Ishikawa (cell line): ENCODE measurements at regions not wholly inside any gene's neighbourhood (a gene's known extent, or its start where the extent isn't known, plus 50 kb on each side); places are given as distances from the start of the nearest gene placed in this dataset.

ENCODE experiments used
- CEBPB ChIP-seq: IDR thresholded peaks from 2 replicates; pipeline ENCODE4 v1.6.1; 2012
- CREB1 ChIP-seq: IDR thresholded peaks from 2 replicates; pipeline ENCODE4 v1.6.1; 2012; ENCODE audit warnings: low read depth
- EGR1 ChIP-seq: IDR thresholded peaks from 2 replicates; pipeline ENCODE4 v1.6.1; 2012
- EP300 ChIP-seq: IDR thresholded peaks from 2 replicates; pipeline ENCODE4 v1.6.1; 2012; ENCODE audit warnings: borderline replicate concordance
- FOXM1 ChIP-seq: IDR thresholded peaks from 2 replicates; pipeline ENCODE4 v1.6.1; 2012; ENCODE audit warnings: low read depth, borderline replicate concordance
- NFIC ChIP-seq: IDR thresholded peaks from 2 replicates; pipeline ENCODE4 v1.6.1; 2012
- RAD21 ChIP-seq: IDR thresholded peaks from 2 replicates; pipeline ENCODE4 v1.6.1; 2012; ENCODE audit warnings: low read depth
- REST ChIP-seq: IDR thresholded peaks from 2 replicates; pipeline ENCODE4 v1.6.1; 2012; ENCODE audit warnings: low read depth, mild to moderate bottlenecking
- TAF1 ChIP-seq: IDR thresholded peaks from 2 replicates; pipeline ENCODE4 v1.6.1; 2012; ENCODE audit warnings: low read depth, mild to moderate bottlenecking
- TCF12 ChIP-seq: IDR thresholded peaks from 2 replicates; pipeline ENCODE4 v1.6.1; 2012; ENCODE audit warnings: low read depth
- TEAD4 ChIP-seq: IDR thresholded peaks from 2 replicates; pipeline ENCODE4 v1.6.1; 2012
- YY1 ChIP-seq: IDR thresholded peaks from 2 replicates; pipeline ENCODE4 v1.6.1; 2012; ENCODE audit warnings: low read depth
- ZBTB7A ChIP-seq: IDR thresholded peaks from 2 replicates; pipeline ENCODE4 v1.6.1; 2012; ENCODE audit warnings: low read depth
- TF ChIP-seq, protein P1 (sequence below): IDR thresholded peaks from 2 replicates; pipeline ENCODE4 v1.6.1; 2012
- TF ChIP-seq, protein P2 (sequence below): IDR thresholded peaks from 2 replicates; pipeline ENCODE4 v1.6.1; 2012

DNA sequence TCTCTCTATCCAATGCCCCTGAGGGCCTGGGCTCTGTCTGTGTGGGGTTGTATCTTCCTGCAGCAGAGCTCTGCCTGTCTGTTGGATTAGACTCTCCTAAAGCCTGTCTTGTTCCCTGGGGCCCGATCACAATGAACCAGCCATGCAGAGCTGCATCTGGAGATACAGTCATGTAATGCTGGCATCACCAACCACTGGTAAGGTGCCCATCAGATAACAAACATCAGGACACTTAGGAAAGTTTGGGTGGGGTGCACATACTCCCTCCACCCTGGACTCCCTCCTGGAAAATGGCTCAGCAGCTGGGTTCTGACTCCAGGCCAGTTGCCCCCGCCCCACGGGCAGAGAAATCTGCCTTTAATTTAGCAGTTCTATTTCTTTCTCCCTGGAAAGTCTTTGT lies 61.3 kb upstream of the BRD7 start:
- no peak for TF ChIP-seq EP300
- no peak for TF ChIP-seq YY1
- TF ChIP-seq, protein P1, sequence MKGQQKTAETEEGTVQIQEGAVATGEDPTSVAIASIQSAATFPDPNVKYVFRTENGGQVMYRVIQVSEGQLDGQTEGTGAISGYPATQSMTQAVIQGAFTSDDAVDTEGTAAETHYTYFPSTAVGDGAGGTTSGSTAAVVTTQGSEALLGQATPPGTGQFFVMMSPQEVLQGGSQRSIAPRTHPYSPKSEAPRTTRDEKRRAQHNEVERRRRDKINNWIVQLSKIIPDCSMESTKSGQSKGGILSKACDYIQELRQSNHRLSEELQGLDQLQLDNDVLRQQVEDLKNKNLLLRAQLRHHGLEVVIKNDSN: no peak
- TF ChIP-seq NFIC: no peak
- no peak for TF ChIP-seq EGR1
- no peak for TF ChIP-seq CREB1
- no peak for TF ChIP-seq TCF12
- TF ChIP-seq, protein P2, sequence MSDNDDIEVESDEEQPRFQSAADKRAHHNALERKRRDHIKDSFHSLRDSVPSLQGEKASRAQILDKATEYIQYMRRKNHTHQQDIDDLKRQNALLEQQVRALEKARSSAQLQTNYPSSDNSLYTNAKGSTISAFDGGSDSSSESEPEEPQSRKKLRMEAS: no peak
- no peak for TF ChIP-seq RAD21

DNA sequence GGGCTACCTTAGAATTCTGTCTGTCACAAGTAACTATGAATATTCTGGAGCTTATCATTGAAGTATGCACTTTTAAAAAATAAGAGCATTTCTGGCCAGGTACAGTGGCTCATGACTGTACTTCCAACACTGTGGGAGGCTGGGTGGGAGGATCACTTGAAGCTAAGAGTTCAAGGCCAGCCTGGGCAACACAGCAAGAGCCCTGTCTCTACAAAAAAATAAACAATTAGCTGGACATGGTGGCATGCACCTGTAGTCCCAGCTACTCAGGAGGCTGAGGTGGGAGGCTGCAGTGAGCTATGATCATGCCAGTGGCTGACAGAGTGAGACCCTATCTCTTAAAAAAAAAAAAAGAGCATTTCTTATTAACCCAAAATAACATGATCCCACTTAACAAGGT lies 60.0 kb upstream of the BRD7 start:
- TF ChIP-seq RAD21 (no peak), EP300 (no peak), REST (no peak), TAF1 (no peak)
- TF ChIP-seq, protein P2: no peak
- TF ChIP-seq, protein P1: no peak

DNA sequence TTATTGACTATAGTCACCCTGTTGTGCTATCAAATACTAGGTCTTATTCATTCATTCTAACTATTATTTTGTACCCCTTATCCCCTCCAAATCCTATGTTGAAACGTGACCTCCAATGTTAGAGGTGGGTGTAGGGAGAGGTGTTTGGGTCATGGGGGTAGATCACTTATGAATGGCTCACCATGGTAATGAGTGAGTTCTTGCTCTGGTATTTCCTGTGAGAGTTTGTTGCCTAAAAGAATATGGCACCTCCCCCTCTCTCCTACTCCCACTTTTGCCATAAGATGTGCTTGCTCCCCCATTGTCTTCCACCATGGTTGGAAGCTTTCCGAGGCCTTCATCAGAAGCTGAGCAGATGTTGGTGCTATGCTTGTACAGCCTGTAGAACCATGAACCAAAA lies 59.3 kb upstream of the BRD7 start:
- no peak for TF ChIP-seq CREB1
- no peak for TF ChIP-seq EP300
- TF ChIP-seq CEBPB: no peak
- no peak for TF ChIP-seq REST
- TF ChIP-seq TCF12: no peak
- TF ChIP-seq ZBTB7A: no peak
- TF ChIP-seq TEAD4: no peak
- TF ChIP-seq, protein P2: no peak
- no peak for TF ChIP-seq YY1
- no peak for TF ChIP-seq NFIC
- TF ChIP-seq EGR1: no peak

DNA sequence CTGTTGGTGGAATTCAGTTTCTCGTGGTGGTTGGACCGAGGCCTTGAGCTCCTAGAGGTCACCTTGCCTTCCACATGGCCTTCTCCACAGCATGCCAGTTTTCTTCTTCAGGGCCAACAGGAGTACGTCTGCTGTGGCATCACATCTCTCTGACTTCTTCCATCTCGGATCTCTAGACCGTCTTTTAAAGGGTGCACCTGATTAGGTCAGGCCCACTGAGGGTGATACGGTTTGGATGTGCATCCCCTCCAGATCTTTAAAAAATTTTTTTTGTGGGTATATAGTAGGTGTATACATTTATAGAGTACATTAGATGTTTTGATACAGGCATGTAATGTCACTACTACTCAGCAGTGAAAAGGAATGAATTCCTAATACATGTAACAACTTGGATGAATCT lies 58.3 kb upstream of the BRD7 start:
- TF ChIP-seq REST (no peak), CREB1 (no peak), TAF1 (no peak), TEAD4 (no peak), EP300 (no peak), FOXM1 (no peak), CEBPB (no peak), RAD21 (no peak), YY1 (no peak), TCF12 (no peak), EGR1 (no peak)
- TF ChIP-seq, protein P1: no peak

DNA sequence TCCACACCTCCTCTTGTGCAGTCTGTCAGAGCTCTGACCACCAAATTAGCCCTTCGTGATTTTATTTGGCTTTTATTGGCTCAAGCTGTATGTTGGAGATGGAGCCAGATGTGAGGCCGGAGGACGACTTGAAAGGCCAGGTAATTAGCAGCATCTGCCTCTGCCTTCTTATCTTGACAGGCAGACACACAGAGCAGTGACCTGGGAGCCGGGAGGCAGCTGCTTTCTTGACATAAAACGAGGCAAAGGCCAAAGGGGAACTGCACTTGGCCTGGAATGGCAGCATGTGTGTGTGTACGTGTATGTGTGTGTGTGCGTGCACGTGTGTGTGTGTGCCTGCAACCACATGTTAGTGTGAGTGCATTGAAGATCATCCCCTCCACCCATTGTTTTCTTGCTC lies 56.9 kb upstream of the BRD7 start:
- TF ChIP-seq CEBPB: no peak
- no peak for TF ChIP-seq CREB1
- TF ChIP-seq TCF12: no peak
- TF ChIP-seq TAF1: no peak
- no peak for TF ChIP-seq YY1
- TF ChIP-seq, protein P2: no peak
- TF ChIP-seq ZBTB7A: no peak
- TF ChIP-seq NFIC: no peak
- TF ChIP-seq, protein P1: no peak
- no peak for TF ChIP-seq REST
- TF ChIP-seq RAD21: no peak
- TF ChIP-seq EGR1: no peak
- no peak for TF ChIP-seq EP300
